HG03095 (cell line): ENCODE measurements at regions not wholly inside any gene's neighbourhood (a gene's known extent, or its start where the extent isn't known, plus 50 kb on each side); places are given as distances from the start of the nearest gene placed in this dataset.

Experiments used
- ATAC-seq: cut with Tn5 transposase; IDR thresholded peaks from one replicate; pipeline ENCODE4 v1.9.1; 2021; ENCODE audit warnings: moderate library complexity; ENCODE audit not compliant: unreplicated experiment

GRCh38 chr12:58131986-58132755 lies 190.8 kb downstream of the ATP23 start:
- no peak for ATAC-seq

- ATAC-seq = no peak
Observed at GRCh38 chr12:58138424-58138823, 197.1 kb downstream of the ATP23 start.

DNA sequence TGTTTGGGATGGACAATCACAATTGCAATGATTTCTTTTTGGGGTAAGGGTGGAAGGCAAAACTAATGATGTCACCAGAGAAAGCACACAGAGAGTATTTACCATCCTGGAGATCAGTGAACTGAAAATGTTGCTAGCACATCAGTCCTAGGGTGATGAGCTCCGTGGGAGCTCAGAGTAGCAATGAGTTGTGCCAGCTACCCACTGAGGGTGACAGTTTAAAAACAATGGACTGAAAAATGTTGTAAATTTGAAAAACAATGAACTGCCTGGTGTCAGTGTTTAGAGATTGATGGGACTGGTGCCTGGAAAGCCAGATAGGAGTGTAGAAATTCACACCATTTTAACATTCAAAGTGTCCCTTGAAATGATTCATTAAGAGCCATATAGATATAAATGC lies 198.5 kb downstream of the ATP23 start:
- no peak for ATAC-seq

DNA sequence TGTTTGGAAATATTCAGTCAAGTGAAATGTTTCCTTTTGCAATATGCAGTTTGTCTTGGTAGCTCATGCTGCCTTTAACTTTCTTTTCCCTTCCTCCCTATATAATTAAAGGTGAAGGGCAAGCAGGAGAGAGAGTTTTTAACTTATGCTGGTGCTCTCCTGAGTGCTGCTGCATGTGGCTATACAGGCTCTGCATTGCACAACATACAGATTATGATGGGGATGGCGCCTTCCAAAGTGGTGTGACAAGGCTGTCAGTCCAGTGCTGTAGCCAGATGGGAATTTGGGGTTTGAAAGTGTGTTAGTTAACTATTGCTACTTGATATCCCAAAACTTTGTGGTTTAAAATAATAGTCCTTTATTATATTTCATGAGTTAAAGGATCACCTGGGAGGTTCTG lies 199.0 kb downstream of the ATP23 start:
- ATAC-seq = no peak

DNA sequence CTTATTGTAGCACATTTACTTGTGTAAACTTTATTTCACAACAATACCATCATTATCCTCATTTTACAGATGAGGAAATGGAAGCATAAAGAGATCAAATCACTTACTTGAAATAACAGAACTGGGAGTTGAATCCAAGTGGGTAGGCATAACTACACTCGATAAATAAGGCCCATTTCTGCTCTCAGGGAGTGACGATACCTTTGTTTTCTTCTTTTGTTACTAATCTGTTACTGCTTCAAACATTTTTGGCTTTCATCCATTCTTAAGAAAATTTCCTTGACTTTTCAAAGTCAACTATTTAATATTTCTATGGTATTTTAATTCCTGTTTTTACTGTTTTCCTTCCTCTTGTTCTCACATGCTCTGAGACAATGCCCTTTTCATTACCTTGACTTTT lies 201.6 kb downstream of the ATP23 start:
- no peak for ATAC-seq

DNA sequence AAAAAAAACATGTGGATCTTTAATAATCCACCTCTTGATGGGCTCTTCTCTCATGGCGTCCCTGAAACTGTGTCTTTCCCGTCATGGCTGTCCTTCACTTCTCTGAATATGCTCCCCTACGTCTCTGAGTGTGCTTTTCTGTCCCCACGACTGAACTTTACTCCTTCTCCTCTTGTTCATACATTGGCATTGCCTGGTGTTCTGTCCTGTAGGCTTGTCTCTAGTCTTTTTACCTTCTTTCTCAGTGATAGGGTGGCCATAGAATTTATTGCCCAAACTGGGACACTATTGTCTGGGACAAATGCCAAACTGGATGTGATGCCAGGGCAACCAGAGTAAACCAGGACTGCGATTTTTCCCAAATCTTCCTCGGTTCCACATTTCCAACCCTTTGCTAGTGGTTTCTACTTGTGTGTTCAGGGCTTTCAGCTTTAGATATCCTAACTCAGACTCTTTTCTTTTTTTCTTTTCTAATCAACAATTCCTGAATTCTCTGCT lies 202.2 kb downstream of the ATP23 start:
- ATAC-seq = no peak

DNA sequence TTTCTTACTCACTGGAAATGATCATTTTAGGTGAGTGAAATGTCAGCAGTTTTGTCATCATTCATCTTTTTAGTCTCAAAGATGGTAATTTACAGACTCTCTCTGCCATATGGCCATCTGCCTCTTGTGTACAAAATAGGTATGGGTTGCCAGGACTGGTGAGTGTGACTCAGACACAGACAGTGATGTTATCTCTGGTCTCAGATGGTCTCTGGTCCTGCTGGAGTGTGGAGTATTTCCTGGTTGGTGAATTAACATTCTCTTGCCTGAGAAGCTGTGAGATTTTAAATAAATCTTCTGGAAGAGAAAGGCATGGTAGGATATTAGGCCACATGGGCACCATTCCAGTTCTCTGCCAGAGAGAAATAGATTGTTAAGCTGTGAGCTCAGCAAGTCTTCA lies 207.0 kb downstream of the ATP23 start:
- ATAC-seq = no peak

DNA sequence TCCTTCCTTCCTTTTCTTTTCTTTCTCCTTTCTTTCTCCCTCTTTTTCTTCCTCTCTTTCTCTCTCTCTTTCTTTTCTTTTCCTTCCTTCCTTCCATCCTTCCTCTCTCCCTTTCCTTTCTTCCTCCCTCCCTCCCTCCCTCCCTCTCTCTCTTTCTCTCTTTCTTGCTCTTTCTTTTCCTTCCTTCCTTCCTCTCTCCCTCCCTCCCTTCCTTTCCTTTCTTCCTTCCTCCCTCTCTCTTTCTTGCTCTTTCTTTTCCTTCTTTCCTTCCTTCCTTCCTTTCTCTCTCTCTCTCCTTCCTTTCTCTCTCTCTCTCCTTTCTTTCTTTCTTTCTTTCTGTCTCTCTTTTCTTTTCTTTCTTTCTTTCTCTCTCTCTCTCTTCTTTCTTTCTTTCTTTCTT lies 207.6 kb downstream of the ATP23 start:
- ATAC-seq = no peak

DNA sequence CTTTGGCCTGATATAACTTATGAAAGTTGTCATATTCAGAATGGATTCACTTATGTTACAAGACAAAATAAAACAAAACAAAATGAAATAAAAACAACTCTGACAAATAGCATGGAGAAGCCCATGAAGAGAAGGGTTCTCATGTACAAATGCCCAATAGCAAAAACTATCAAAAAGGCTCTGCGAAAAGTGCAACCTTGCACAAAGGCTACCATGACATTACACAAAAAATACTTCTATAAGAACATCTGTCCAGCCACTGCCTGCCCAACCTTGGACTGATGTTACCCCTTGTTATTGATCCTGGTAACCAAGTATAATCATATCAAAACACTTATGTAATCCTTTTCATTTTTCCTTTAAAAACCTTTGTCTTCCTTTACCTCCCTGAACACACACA lies 213.0 kb downstream of the ATP23 start:
- ATAC-seq = no peak

DNA sequence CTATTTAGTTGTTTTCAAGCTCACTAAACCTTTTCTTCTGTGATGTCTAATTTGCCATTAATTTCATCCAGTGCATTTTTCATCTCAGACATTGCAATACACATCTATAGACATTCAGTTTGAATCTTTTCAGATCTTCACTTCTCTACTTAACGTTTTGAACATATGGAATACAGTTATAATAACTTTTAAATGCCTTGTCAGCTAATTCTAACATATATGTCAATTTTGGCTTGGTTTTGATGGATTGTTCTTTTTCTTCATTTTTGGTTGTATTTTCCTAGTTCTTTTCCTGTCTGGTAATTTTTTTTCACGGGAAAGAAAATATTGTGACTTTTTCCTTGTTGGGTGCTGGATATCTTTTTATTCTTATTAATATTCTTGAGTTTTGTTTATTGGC lies 215.3 kb downstream of the ATP23 start:
- no peak for ATAC-seq

DNA sequence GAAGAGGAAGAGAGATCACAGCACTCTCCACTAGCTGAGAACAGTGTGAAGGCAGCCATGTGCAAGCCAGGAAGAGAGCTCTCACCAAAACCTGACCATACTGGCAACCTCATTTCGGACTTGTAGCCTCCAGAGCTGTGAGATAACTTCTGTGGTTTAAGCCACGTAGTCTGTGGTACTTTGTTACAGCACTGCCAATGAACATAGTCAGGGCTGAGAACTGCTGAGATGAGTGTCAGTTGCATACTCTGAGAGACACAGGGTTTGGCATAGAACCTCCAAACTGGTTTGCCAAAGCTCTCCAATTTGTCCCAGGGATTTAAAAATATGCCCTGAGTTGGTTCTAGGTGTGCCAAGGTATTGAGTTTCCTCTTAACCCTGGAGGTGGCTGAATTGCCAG lies 218.6 kb downstream of the ATP23 start:
- ATAC-seq = no peak

- no peak for ATAC-seq
Observed at GRCh38 chr12:58161773-58162172, 220.4 kb downstream of the ATP23 start.

GRCh38 chr12:58163021-58163420 lies 221.7 kb downstream of the ATP23 start:
- ATAC-seq = no peak

GRCh38 chr12:58166643-58167042 lies 225.3 kb downstream of the ATP23 start:
- no peak for ATAC-seq

DNA sequence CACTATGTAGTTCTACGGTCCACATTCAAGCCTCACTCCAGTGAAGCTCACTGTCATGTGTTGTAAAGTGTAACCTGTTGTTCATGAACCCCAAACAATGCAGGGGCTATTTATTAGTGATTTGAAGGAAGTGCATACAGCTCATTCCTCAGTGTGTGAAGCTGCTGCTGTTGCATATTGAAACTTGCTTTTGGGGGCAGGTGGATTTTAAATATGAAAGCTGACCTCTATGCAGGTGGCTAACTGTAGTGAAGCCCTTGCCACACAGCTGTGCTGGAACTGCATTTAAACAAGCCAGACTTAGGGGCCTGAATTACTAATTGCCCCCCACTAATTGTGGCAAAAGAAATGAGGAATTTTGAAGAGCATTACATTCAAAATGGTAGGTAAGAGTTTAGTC lies 226.3 kb downstream of the ATP23 start:
- no peak for ATAC-seq

- ATAC-seq = no peak
Observed at GRCh38 chr12:58169826-58170225, 228.5 kb downstream of the ATP23 start.

DNA sequence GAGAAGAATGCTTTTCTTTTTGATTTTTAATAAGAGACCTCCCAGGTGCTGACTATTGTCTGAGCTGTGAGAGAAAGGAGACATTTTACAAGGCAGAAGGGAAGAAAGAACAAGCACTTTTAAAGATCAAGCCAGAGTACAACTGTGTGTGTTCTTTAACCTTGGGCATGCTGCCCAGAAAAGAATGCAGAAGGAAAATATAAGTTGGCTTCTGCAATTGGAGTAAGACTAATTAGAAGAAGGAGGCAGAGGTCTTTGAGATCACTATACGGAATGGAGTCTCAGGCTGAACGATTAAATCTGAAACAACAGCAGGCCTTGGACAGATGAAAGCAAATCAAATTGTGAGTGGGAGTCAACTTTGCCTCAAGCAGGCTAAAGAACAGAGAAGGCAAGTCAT lies 230.5 kb downstream of the ATP23 start:
- no peak for ATAC-seq

DNA sequence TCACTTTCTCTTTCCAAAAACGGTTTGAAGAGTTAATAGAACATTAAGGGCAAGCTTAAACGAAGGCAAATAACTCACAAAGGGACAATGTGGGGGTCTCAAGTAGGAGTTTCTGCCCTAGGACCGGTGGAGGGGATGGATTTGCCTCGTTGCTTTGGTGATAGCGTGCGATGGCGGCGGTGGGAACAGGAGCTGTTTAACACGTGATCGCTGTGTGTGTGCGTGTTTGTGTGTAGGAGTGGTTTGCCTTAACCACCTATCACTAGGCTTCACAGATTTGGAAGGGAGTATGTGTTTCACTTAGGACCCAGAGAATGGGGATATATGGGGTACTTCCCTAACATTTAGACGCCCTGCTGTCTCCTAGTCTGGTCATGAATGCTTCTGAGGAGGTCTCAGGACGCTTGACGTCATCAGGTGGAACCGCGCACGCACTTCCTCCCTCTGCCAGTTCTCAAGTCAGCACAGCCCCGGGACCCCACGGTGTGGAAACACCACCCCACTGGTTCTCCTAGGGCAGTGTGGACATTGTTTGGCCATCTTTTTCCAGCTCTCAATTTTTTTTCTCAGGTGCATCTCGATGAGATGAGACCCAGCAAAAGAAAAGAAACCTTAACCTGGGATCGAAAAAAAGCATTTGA lies 231.2 kb downstream of the ATP23 start:
- ATAC-seq = no peak

DNA sequence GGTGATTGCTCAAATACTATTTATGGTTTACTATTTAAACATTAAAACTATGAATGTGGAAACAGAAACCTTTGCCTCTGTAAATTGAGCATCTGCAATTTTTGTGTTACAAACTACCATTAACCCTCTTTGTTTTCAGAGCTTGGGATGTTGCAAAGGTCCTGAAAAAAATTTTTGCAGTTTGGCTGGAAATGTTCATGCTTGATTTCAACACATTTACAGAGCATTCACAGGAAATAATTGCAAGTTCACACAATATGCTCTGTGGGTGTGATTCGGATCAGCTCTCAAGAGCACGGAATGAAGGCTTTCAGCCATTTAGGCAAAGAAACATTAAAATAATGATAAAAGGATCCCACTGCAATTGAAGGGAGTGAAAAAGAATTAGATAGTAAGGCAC lies 232.9 kb downstream of the ATP23 start:
- no peak for ATAC-seq

- no peak for ATAC-seq
Observed at GRCh38 chr12:58176296-58176869, 235.0 kb downstream of the ATP23 start.

GRCh38 chr12:58177366-58177765 lies 236.0 kb downstream of the ATP23 start:
- no peak for ATAC-seq

GRCh38 chr12:58184212-58184611 lies 242.8 kb downstream of the ATP23 start:
- no peak for ATAC-seq
